ENCODE measurements at regions not wholly inside any gene's neighbourhood (a gene's known extent, or its start where the extent isn't known, plus 50 kb on each side); places are given as distances from the start of the nearest gene placed in this dataset.

DNA sequence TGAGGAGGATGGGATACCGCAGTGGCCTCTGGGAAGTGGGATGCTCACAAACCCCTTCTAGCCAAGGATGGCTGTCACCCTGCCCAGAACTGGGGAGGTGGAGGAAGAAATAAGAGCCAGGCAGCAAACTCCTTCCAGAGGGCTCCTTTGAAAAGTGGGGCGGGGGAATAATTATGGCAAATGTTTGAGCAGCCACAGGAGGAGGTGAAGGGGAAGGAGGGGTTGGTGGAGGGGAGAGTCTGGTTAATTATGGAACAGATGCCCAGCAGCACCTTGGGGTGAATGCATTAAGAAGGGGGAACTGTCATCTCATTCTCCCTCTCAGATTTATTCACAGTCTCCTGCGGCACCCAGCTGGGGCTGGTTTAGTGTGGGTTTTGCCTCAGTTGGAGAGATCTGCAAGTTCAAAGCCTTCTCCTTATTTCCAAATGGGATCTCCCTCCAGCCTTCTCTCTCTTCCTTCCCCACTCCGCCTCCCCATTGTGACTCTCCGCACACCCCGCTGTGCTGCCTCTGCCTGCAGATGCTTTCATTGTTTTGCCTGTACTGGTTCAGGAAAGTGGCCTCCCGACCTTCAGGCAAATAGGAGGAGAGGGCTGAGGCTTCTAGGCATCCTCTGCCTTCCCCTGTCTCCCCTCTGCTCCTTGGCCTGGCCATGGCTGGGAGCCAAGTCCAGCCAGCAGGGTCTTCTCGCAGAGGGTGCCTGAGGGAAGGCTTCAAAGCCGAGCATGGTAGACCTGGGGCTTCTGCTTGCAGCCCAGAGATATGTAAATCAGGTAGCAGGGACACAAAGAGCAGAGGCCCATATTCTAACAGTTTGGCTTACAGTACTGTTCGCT lies 457.2 kb upstream of the MEX3C start:
- no peaks in the 10 kb centered on the region for H3K9me3 ChIP-seq (replicated peaks; ENCODE audit: control insufficient read depth, insufficient read depth, low read depth, low read length)
- no peak overlapping the region for H3K9ac ChIP-seq (ENCODE audit: insufficient read depth in 1 of 2, low read depth in 2 of 2, low read length in 2 of 2)
- no peak for ATAC-seq
- TF ChIP-seq ADNP (tag; IDR thresholded peaks at IDR 0.05) (no peak), BRD9 (IDR thresholded peaks at IDR 0.05; ENCODE audit: low read depth, partially characterized antibody) (no peak), ETS2 (tag; IDR thresholded peaks at IDR 0.05; ENCODE audit: borderline replicate concordance, poor library complexity, severe bottlenecking) (no peak), FOXA1 (IDR thresholded peaks at IDR 0.05; ENCODE audit: borderline replicate concordance) (no peak), TSC22D4 (tag; IDR thresholded peaks at IDR 0.05) (no peak), TAF9B (IDR thresholded peaks at IDR 0.05; ENCODE audit: partially characterized antibody) (no peak), DACH1 (IDR thresholded peaks at IDR 0.05; ENCODE audit: partially characterized antibody) (no peak), SREBF1 (IDR thresholded peaks at IDR 0.05; ENCODE audit: borderline replicate concordance, low read depth, low read length) (no peak), YBX1 (IDR thresholded peaks at IDR 0.05) (no peak), CHD4 (IDR thresholded peaks at IDR 0.05; ENCODE audit: insufficient read depth, insufficient replicate concordance, low read depth, low read length, poor library complexity, severe bottlenecking) (no peak)
- TF ChIP-seq, protein P1, sequence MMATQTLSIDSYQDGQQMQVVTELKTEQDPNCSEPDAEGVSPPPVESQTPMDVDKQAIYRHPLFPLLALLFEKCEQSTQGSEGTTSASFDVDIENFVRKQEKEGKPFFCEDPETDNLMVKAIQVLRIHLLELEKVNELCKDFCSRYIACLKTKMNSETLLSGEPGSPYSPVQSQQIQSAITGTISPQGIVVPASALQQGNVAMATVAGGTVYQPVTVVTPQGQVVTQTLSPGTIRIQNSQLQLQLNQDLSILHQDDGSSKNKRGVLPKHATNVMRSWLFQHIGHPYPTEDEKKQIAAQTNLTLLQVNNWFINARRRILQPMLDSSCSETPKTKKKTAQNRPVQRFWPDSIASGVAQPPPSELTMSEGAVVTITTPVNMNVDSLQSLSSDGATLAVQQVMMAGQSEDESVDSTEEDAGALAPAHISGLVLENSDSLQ (IDR thresholded peaks at IDR 0.05), result no peak
- TF ChIP-seq, protein P2, sequence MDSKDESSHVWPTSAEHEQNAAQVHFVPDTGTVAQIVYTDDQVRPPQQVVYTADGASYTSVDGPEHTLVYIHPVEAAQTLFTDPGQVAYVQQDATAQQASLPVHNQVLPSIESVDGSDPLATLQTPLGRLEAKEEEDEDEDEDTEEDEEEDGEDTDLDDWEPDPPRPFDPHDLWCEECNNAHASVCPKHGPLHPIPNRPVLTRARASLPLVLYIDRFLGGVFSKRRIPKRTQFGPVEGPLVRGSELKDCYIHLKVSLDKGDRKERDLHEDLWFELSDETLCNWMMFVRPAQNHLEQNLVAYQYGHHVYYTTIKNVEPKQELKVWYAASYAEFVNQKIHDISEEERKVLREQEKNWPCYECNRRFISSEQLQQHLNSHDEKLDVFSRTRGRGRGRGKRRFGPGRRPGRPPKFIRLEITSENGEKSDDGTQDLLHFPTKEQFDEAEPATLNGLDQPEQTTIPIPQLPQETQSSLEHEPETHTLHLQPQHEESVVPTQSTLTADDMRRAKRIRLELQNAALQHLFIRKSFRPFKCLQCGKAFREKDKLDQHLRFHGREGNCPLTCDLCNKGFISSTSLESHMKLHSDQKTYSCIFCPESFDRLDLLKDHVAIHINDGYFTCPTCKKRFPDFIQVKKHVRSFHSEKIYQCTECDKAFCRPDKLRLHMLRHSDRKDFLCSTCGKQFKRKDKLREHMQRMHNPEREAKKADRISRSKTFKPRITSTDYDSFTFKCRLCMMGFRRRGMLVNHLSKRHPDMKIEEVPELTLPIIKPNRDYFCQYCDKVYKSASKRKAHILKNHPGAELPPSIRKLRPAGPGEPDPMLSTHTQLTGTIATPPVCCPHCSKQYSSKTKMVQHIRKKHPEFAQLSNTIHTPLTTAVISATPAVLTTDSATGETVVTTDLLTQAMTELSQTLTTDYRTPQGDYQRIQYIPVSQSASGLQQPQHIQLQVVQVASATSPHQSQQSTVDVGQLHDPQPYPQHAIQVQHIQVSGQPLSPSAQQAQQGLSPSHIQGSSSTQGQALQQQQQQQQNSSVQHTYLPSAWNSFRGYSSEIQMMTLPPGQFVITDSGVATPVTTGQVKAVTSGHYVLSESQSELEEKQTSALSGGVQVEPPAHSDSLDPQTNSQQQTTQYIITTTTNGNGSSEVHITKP (IDR thresholded peaks at IDR 0.05; ENCODE audit: partially characterized antibody), result no peak
- TF ChIP-seq, protein P3, sequence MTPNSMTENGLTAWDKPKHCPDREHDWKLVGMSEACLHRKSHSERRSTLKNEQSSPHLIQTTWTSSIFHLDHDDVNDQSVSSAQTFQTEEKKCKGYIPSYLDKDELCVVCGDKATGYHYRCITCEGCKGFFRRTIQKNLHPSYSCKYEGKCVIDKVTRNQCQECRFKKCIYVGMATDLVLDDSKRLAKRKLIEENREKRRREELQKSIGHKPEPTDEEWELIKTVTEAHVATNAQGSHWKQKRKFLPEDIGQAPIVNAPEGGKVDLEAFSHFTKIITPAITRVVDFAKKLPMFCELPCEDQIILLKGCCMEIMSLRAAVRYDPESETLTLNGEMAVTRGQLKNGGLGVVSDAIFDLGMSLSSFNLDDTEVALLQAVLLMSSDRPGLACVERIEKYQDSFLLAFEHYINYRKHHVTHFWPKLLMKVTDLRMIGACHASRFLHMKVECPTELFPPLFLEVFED (CRISPR knock-in tag; conservative IDR thresholded peaks at IDR 0.05), result no peak

More for the DNA sequence above, 457.2 kb upstream of the MEX3C start:
- in situ Hi-C loops (cut with MboI) (loop anchor here (25.0 kb wide), 1 partner anchor 542 kb away; no protein-coding TSS in a partner anchor), intact Hi-C loops (cut with micrococcal nuclease) (no loop called here)
- Histone ChIP-seq H3K27ac (ENCODE audit: extremely low read depth, low read depth, low read length) (no peak overlapping the region), H3K4me1 (replicated peaks in 1 of 2; ENCODE audit: control insufficient read depth in 2 of 2, insufficient read depth in 2 of 2, low read length in 2 of 2) (no peaks in the 10 kb centered on the region), H3K79me2 (ENCODE audit: control insufficient read depth, insufficient read depth, low read length) (no peaks in the 10 kb centered on the region), H3K36me3 (ENCODE audit: control insufficient read depth, insufficient read depth, low read length) (no peaks in the 10 kb centered on the region), H2AFZ (ENCODE audit: low read depth, low read length) (no peak overlapping the region), H3K27me3 (ENCODE audit: control insufficient read depth in 2 of 2, insufficient read depth in 2 of 2, low read length in 2 of 2) (no peaks in the 10 kb centered on the region), H4K20me1 (replicated peaks; ENCODE audit: control insufficient read depth, insufficient read depth, low read length) (no peaks in the 10 kb centered on the region), H3K9me1 (ENCODE audit: control insufficient read depth, insufficient read depth, low read length) (no peaks in the 10 kb centered on the region), H3K4me3 (no peak overlapping the region), H3K4me2 (ENCODE audit: insufficient read depth, low read length) (no peak overlapping the region)
- DNase-seq (ENCODE audit: extremely low read depth in 1 of 4, low spot score in 3 of 4) (no peak), FAIRE-seq (no peak)
- ChIA-PET POLR2A (no interaction called here), CTCF (ENCODE audit: low intra/inter-chr PET ratio) (no interaction called here)
- no TSS peak for BruUV-seq (replicated peaks)
- WGBS (ENCODE audit: insufficient coverage, low coverage, missing lambda C conversion rate), result 2% methylated on average over 8 of the region's 10 CpGs

Data from K562 (cell line).